HEK293 (cell line): ENCODE measurements at regions not wholly inside any gene's neighbourhood (a gene's known extent, or its start where the extent isn't known, plus 50 kb on each side); places are given as distances from the start of the nearest gene placed in this dataset.

Experiments used
- RBAK ChIP-seq: fragments of 450-650 bp; formaldehyde crosslinking; IDR thresholded peaks from 2 replicates; pipeline ENCODE4 v1.5.1; 2016; ENCODE audit warnings: missing biosample characterization, missing genetic modification characterization
- REST ChIP-seq: fragments of 450-650 bp; formaldehyde crosslinking; IDR thresholded peaks from 2 replicates; pipeline ENCODE4 v1.5.1; 2016; ENCODE audit warnings: missing biosample characterization, missing genetic modification characterization
- ZNF138 ChIP-seq: fragments of 450-650 bp; formaldehyde crosslinking; IDR thresholded peaks from 2 replicates; pipeline ENCODE4 v1.5.1; 2016; ENCODE audit warnings: missing biosample characterization, missing genetic modification characterization, borderline replicate concordance
- ZNF140 ChIP-seq: fragments of 450-650 bp; formaldehyde crosslinking; IDR thresholded peaks from 2 replicates; pipeline ENCODE4 v1.5.1; 2016; ENCODE audit warnings: missing biosample characterization, missing genetic modification characterization
- ZNF311 ChIP-seq: fragments of 450-650 bp; formaldehyde crosslinking; IDR thresholded peaks from 2 replicates; pipeline ENCODE4 v1.5.1; 2017; ENCODE audit warnings: missing biosample characterization, missing genetic modification characterization, borderline replicate concordance
- ZNF394 ChIP-seq: fragments of 450-650 bp; formaldehyde crosslinking; IDR thresholded peaks from 2 replicates; pipeline ENCODE4 v1.5.1; 2016; ENCODE audit warnings: missing biosample characterization, missing genetic modification characterization, mild to moderate bottlenecking, moderate library complexity, borderline replicate concordance
- ZNF571 ChIP-seq: fragments of 450-650 bp; formaldehyde crosslinking; IDR thresholded peaks from 2 replicates; pipeline ENCODE4 v1.5.0; 2017; ENCODE audit warnings: missing biosample characterization, missing genetic modification characterization
- ZNF580 ChIP-seq: fragments of 450-650 bp; formaldehyde crosslinking; IDR thresholded peaks from 2 replicates; pipeline ENCODE4 v1.5.1; 2016; ENCODE audit warnings: missing biosample characterization, missing genetic modification characterization
- TF ChIP-seq, protein P1 (sequence below): fragments of 450-650 bp; formaldehyde crosslinking; IDR thresholded peaks from 2 replicates; pipeline ENCODE4 v1.5.1; 2016; ENCODE audit warnings: missing biosample characterization, missing genetic modification characterization

- no peak for TF ChIP-seq ZNF311 (tag by site-specific recombination)
- no peak for TF ChIP-seq ZNF580 (tag by site-specific recombination)
- no peak for TF ChIP-seq ZNF571 (tag by site-specific recombination)
- no peak for TF ChIP-seq ZNF138 (tag by site-specific recombination)
- TF ChIP-seq REST (tag by site-specific recombination), result no peak
- TF ChIP-seq ZNF394 (tag by site-specific recombination), result no peak
- no peak for TF ChIP-seq RBAK
- no peak for TF ChIP-seq ZNF140 (tag by site-specific recombination)
- TF ChIP-seq, protein P1, sequence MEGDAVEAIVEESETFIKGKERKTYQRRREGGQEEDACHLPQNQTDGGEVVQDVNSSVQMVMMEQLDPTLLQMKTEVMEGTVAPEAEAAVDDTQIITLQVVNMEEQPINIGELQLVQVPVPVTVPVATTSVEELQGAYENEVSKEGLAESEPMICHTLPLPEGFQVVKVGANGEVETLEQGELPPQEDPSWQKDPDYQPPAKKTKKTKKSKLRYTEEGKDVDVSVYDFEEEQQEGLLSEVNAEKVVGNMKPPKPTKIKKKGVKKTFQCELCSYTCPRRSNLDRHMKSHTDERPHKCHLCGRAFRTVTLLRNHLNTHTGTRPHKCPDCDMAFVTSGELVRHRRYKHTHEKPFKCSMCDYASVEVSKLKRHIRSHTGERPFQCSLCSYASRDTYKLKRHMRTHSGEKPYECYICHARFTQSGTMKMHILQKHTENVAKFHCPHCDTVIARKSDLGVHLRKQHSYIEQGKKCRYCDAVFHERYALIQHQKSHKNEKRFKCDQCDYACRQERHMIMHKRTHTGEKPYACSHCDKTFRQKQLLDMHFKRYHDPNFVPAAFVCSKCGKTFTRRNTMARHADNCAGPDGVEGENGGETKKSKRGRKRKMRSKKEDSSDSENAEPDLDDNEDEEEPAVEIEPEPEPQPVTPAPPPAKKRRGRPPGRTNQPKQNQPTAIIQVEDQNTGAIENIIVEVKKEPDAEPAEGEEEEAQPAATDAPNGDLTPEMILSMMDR (tag by site-specific recombination), result no peak
Observed at GRCh38 chr13:63554157-63554556, 2138.5 kb upstream of the PCDH20 start.
